ENCODE measurements at regions not wholly inside any gene's neighbourhood (a gene's known extent, or its start where the extent isn't known, plus 50 kb on each side); places are given as distances from the start of the nearest gene placed in this dataset.

- TF ChIP-seq SUZ12 (IDR thresholded peaks at IDR 0.05) (no peak), FOXK2 (IDR thresholded peaks at IDR 0.05) (no peak), LEF1 (IDR thresholded peaks at IDR 0.05; ENCODE audit: borderline replicate concordance) (no peak)
These were observed 55.8 kb downstream of the DOP1B start for GRCh38 chr21:36212513-36212780.

Data from HEK293T (cell line).